ENCODE measurements at regions not wholly inside any gene's neighbourhood (a gene's known extent, or its start where the extent isn't known, plus 50 kb on each side); places are given as distances from the start of the nearest gene placed in this dataset.

GRCh38 chr5:124522992-124523391 is 223.4 kb downstream of the ZNF608 start:
- Histone ChIP-seq H3K27me3 (replicated peaks; ENCODE audit: insufficient read depth) (no peaks in the 10 kb centered on the region), H3K4me3 (no peak overlapping the region), H3K9me3 (no peaks in the 10 kb centered on the region), H3K36me3 (no peaks in the 10 kb centered on the region), H3K27ac (no peak overlapping the region), H3K4me1 (ENCODE audit: control insufficient read depth in 1 of 2, low read depth in 2 of 2) (peaks cover 12 to 34% of the 10 kb centered on the region in 2 donors)
- TF ChIP-seq CTCF (IDR thresholded peaks at IDR 0.05), result no peak
- ATAC-seq (ENCODE audit: insufficient number of reproducible peaks, low FRiP score, low read depth), result no peak
- DNase-seq (ENCODE audit: low spot score), result no peak

GRCh38 chr5:124521461-124522230 is 224.8 kb downstream of the ZNF608 start:
- no peak for TF ChIP-seq CTCF (IDR thresholded peaks at IDR 0.05)
- Histone ChIP-seq H3K27me3 (replicated peaks; ENCODE audit: insufficient read depth) (no peaks in the 10 kb centered on the region), H3K9me3 (no peaks in the 10 kb centered on the region), H3K4me3 (no peak overlapping the region), H3K36me3 (no peaks in the 10 kb centered on the region), H3K4me1 (ENCODE audit: control insufficient read depth in 1 of 2, low read depth in 2 of 2) (peaks cover 12 to 27% of the 10 kb centered on the region in 2 donors), H3K27ac (no peak overlapping the region)
- ATAC-seq (ENCODE audit: insufficient number of reproducible peaks, low FRiP score, low read depth) (no peak), DNase-seq (ENCODE audit: low spot score) (no peak)

- Histone ChIP-seq H3K4me3 (no peak overlapping the region), H3K27me3 (replicated peaks; ENCODE audit: insufficient read depth) (no peaks in the 10 kb centered on the region), H3K9me3 (no peaks in the 10 kb centered on the region), H3K36me3 (no peaks in the 10 kb centered on the region), H3K4me1 (ENCODE audit: control insufficient read depth in 1 of 2, low read depth in 2 of 2) (peaks cover 18 to 37% of the 10 kb centered on the region in 2 donors), H3K27ac (peak overlapping the region in 1 of 2 donors; percentile 38)
- DNase-seq (ENCODE audit: low spot score), result peak; percentile 47
- no peak for TF ChIP-seq CTCF (IDR thresholded peaks at IDR 0.05)
- ATAC-seq (ENCODE audit: insufficient number of reproducible peaks, low FRiP score, low read depth), result peak; percentile 90
Observed at GRCh38 chr5:124519396-124519795, 227.0 kb downstream of the ZNF608 start.

- H3K9me3 ChIP-seq, result no peaks in the 10 kb centered on the region
- H3K27ac ChIP-seq, result no peak overlapping the region
- H3K27me3 ChIP-seq (replicated peaks; ENCODE audit: insufficient read depth), result no peaks in the 10 kb centered on the region
- ATAC-seq (ENCODE audit: insufficient number of reproducible peaks, low FRiP score, low read depth) (no peak), DNase-seq (ENCODE audit: low spot score) (no peak)
- H3K4me1 ChIP-seq (ENCODE audit: control insufficient read depth in 1 of 2, low read depth in 2 of 2), result peaks cover 18 to 42% of the 10 kb centered on the region in 2 donors
- TF ChIP-seq CTCF (IDR thresholded peaks at IDR 0.05), result no peak
- no peaks in the 10 kb centered on the region for H3K36me3 ChIP-seq
- H3K4me3 ChIP-seq, result no peak overlapping the region
Observed at GRCh38 chr5:124516567-124516966, 229.9 kb downstream of the ZNF608 start.

GRCh38 chr5:124515497-124516245 is 230.8 kb downstream of the ZNF608 start:
- Histone ChIP-seq H3K36me3 (no peaks in the 10 kb centered on the region), H3K4me3 (no peak overlapping the region), H3K27ac (no peak overlapping the region), H3K4me1 (ENCODE audit: control insufficient read depth in 1 of 2, low read depth in 2 of 2) (peaks cover 18 to 42% of the 10 kb centered on the region in 2 donors), H3K27me3 (replicated peaks; ENCODE audit: insufficient read depth) (no peaks in the 10 kb centered on the region), H3K9me3 (no peaks in the 10 kb centered on the region)
- no peak for TF ChIP-seq CTCF (IDR thresholded peaks at IDR 0.05)
- DNase-seq (ENCODE audit: low spot score) (no peak), ATAC-seq (ENCODE audit: insufficient number of reproducible peaks, low FRiP score, low read depth) (no peak)

Data from thoracic aorta (tissue), 2 donors.